Esophagus squamous epithelium (tissue), 5 donors: ENCODE measurements at regions not wholly inside any gene's neighbourhood (a gene's known extent, or its start where the extent isn't known, plus 50 kb on each side); places are given as distances from the start of the nearest gene placed in this dataset.
"Not testable (repeated sequence)": the region's sequence is repeated elsewhere in the genome, so short reads cannot be mapped to it uniquely, and the experiment has no call there.

ENCODE experiments used
- DNase-seq: peaks from one replicate; lab custom pipeline; 2025; lab: John Stamatoyannopoulos, UW
- H3K27ac ChIP-seq, 4 donors: fragments of 200-600 bp; sonication (generic); one replicate each; pipeline ENCODE4 v1.5.1; 2016 to 2019; ENCODE audit warnings: mild to moderate bottlenecking in 1 of 4
- H3K27me3 ChIP-seq, 4 donors: fragments of 200-600 bp; sonication (generic); 1 replicate in 3 of 4; 2 replicates in 1 of 4; pipeline versions ENCODE4 v1.5.1 to v1.6.0; 2017 to 2021; ENCODE audit warnings: antibody characterized with exemption in 1 of 4
- H3K36me3 ChIP-seq, 3 donors: fragments of 200-600 bp; sonication (generic); one replicate each; pipeline ENCODE4 v1.5.1; 2016 to 2019
- H3K4me1 ChIP-seq, 3 donors: fragments of 200-600 bp; sonication (generic); one replicate each; pipeline ENCODE4 v1.5.1; 2017 to 2019
- H3K4me3 ChIP-seq, 4 donors: fragments of 200-600 bp; sonication (generic); 1 replicate in 3 of 4; 2 replicates in 1 of 4; pipeline ENCODE4 v1.5.1; 2016 to 2019; ENCODE audit warnings: mild to moderate bottlenecking in 2 of 4, moderate library complexity in 1 of 4
- H3K9me3 ChIP-seq, 3 donors: fragments of 200-600 bp; sonication (generic); one replicate each; pipeline ENCODE4 v1.5.1; 2016 to 2019
- POLR2A ChIP-seq, 4 donors: fragments of 450-650 bp; IDR thresholded peaks; one replicate each; pipeline ENCODE4 v1.6.1; 2017; ENCODE audit warnings: antibody characterized with exemption in 4 of 4, mild to moderate bottlenecking in 4 of 4, moderate library complexity in 3 of 4
- WGBS, 2 donors: methylation state at CpG; one replicate each; pipeline ENCODE4 v1.1.5; 2018; 5-methylcytosine and 5-hydroxymethylcytosine counted together
- intact Hi-C: fragments of 100-400 bp; cut with DNase I; formaldehyde crosslinking; loops from one replicate; pipeline ENCODE4 v1.15.0; 2022
- TF ChIP-seq, protein P1 (sequence below), 6 experiments: fragments of 450-650 bp in 4 of 6; fragments of 200-600 bp in 2 of 6; sonication (generic) in 2 of 6; IDR thresholded peaks; one replicate each; pipeline ENCODE4 v1.5.1; 2016 to 2019; ENCODE audit warnings: antibody characterized with exemption in 6 of 6, mild to moderate bottlenecking in 4 of 6, moderate library complexity in 4 of 6
- donor health status: DM: yes; HTN: yes; CAD: no.

DNA sequence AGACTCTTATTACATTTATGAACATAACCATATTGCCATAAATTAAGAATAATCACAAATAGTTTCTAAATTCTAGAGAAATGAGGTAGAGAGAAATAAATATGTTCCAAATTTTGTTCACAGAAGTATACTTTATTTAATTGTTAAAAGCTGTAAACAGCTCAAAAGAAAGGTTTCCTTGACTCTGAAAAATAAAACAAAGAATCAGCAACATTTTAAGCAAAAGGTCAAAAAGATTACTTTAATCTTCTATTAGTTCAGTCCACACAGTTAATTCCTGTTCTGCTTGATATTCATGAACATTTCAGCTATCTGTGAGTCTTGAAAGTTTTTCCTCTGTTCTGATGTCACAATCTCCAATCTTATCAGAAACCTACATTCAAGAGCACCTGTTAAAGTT lies 197.9 kb downstream of the GJA1 start:
- TF ChIP-seq, protein P1, sequence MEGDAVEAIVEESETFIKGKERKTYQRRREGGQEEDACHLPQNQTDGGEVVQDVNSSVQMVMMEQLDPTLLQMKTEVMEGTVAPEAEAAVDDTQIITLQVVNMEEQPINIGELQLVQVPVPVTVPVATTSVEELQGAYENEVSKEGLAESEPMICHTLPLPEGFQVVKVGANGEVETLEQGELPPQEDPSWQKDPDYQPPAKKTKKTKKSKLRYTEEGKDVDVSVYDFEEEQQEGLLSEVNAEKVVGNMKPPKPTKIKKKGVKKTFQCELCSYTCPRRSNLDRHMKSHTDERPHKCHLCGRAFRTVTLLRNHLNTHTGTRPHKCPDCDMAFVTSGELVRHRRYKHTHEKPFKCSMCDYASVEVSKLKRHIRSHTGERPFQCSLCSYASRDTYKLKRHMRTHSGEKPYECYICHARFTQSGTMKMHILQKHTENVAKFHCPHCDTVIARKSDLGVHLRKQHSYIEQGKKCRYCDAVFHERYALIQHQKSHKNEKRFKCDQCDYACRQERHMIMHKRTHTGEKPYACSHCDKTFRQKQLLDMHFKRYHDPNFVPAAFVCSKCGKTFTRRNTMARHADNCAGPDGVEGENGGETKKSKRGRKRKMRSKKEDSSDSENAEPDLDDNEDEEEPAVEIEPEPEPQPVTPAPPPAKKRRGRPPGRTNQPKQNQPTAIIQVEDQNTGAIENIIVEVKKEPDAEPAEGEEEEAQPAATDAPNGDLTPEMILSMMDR (IDR thresholded peaks at IDR 0.05), result no peak
- TF ChIP-seq POLR2A (IDR thresholded peaks at IDR 0.05), result no peak
- intact Hi-C loops, result no loop called here
- H3K4me3 ChIP-seq, result no peak overlapping the region
- peaks cover 0 to 23% (median 4%) of the 10 kb centered on the region in 3 donors for H3K4me1 ChIP-seq
- peaks cover 0 to 16% (median 7%) of the 10 kb centered on the region in 3 donors for H3K9me3 ChIP-seq
- no peaks in the 10 kb centered on the region for H3K27me3 ChIP-seq
- no peak overlapping the region for H3K27ac ChIP-seq
- no peaks in the 10 kb centered on the region for H3K36me3 ChIP-seq
- DNase-seq, result no peak

DNA sequence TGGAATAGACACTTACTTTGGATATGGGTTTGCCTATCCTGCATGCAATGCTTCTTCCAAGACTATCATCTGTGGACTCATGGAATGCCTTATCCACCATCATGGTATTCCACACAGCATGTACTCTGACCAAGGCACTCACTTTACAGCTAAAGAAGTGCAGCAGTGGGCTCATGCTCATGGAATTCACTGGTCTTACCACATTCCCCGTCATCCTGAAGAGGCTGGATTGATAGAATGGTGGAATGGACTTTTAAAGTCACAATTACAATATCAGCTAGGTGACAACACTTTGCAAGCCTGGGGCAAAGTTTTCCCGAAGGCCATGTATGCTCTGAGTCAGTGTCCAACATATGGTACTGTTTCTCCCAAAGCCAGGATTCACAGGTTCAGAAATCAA lies 199.1 kb downstream of the GJA1 start:
- H3K27me3 ChIP-seq, H3K36me3 ChIP-seq, intact Hi-C loops, H3K4me3 ChIP-seq, H3K27ac ChIP-seq, DNase-seq: not testable (repeated sequence)
- H3K4me1 ChIP-seq, result peaks cover 0 to 20% (median 2%) of the 10 kb centered on the region in 3 donors
- 78 to 94% methylated on average over 2 of the region's 2 CpGs for WGBS, 2 donors
- H3K9me3 ChIP-seq, result peaks cover 0 to 16% (median 7%) of the 10 kb centered on the region in 3 donors

DNA sequence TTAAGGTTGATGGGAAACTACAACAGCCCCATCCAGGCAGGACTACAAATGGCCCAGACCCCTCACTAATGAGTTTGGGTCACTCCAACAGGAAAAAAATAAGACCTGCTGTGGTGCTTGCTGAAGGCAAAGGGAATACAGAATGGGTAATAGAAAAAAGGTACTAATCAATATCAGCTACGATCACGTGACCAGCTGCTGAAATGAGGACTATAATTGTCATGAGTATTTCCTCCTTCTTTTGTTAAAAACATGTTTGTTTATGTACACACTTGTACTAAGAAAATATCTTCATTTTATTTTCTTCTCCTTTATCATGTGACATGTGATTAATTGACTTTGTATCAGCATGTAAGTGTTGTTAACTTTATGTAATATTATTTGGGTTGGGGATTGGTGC lies 199.9 kb downstream of the GJA1 start:
- no peaks in the 10 kb centered on the region for H3K36me3 ChIP-seq
- no peak overlapping the region for H3K4me3 ChIP-seq
- H3K27me3 ChIP-seq, result no peaks in the 10 kb centered on the region
- H3K9me3 ChIP-seq, result peaks cover 0 to 16% (median 7%) of the 10 kb centered on the region in 3 donors
- H3K27ac ChIP-seq, result no peak overlapping the region
- intact Hi-C loops, result no loop called here
- TF ChIP-seq, protein P1 (IDR thresholded peaks at IDR 0.05), result no peak
- no peak for TF ChIP-seq POLR2A (IDR thresholded peaks at IDR 0.05)
- WGBS, 2 donors, result 88 to 98% methylated on average over 2 of the region's 2 CpGs
- peaks cover 0 to 12% (median 0%) of the 10 kb centered on the region in 3 donors for H3K4me1 ChIP-seq
- no peak for DNase-seq

DNA sequence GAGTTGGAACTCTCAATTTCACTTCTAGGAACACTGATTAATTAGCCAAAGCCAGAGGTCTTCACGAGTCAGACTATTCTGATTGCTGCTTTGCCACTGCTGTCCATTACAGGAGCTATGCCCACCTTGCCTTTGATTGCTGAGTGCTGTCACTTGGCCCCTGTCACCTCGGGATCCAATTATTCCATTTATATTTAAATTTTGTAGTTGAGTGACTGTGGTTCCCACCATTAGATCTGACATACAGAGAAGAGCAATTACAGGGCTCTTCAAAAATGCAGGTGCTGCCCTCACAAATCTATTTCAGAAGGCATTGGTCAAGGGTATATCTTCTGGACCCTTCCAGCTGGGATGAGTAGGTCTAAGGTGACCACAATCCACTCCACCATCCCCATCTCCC lies 200.8 kb downstream of the GJA1 start:
- intact Hi-C loops, DNase-seq, H3K4me3 ChIP-seq, H3K4me1 ChIP-seq, H3K27ac ChIP-seq, H3K27me3 ChIP-seq, H3K36me3 ChIP-seq: not testable (repeated sequence)
- 55 to 63% methylated on average over 2 of the region's 2 CpGs for WGBS, 2 donors
- H3K9me3 ChIP-seq, result peaks cover 0 to 16% (median 7%) of the 10 kb centered on the region in 3 donors

DNA sequence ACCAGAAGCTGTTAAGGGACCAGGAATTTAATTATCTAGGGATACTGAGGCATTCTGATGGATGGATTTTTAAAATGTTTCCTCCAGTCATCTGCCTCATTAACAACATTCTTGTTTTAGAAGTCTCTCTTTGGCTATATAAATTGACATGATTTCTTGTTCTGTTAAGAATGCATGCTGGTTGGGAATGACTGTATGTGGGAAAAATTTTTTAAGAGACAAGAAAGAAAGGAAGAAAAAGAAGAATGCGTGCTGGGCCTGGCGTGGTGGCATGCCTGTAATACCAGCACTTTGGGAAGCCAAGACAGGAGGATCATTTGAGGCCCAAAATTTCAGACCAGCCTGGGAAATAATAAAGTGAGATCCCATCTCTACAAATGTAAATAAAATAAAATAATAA lies 203.6 kb downstream of the GJA1 start:
- no peak for DNase-seq
- Histone ChIP-seq H3K36me3 (no peaks in the 10 kb centered on the region), H3K9me3 (peaks cover 0 to 22% (median 0%) of the 10 kb centered on the region in 3 donors), H3K27ac (no peak overlapping the region), H3K27me3 (no peaks in the 10 kb centered on the region), H3K4me3 (no peak overlapping the region), H3K4me1 (no peaks in the 10 kb centered on the region)
- no peak for TF ChIP-seq POLR2A (IDR thresholded peaks at IDR 0.05)
- TF ChIP-seq, protein P1 (IDR thresholded peaks at IDR 0.05), result no peak
- WGBS, 2 donors, result 84 to 98% methylated on average over 2 of the region's 2 CpGs
- intact Hi-C loops, result no loop called here

DNA sequence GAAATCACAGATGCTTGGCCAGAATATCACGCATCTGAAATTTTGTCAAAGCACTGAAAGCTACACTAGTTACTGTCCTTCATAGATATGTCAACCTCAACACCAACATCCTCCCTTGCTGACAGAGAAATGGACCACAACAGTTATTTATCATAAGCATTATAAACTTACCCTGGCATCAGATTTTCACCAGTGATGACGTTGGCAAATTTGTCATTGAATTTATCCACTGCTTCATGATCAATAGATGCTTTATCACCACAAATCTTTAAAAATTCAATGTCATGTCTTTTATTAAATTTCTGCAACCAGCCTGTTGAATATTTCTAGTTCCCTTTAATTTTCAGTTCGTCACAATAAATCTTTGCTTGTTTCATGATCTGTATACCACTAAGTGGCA lies 205.7 kb downstream of the GJA1 start:
- H3K4me3 ChIP-seq, result no peak overlapping the region
- no peak for DNase-seq
- TF ChIP-seq, protein P1 (IDR thresholded peaks at IDR 0.05), result no peak
- TF ChIP-seq POLR2A (IDR thresholded peaks at IDR 0.05), result no peak
- no peaks in the 10 kb centered on the region for H3K27me3 ChIP-seq
- whole genome bisulfite sequencing, 2 donors, result 72 to 89% methylated on average over 3 of the region's 3 CpGs
- peaks cover 0 to 16% (median 0%) of the 10 kb centered on the region in 3 donors for H3K9me3 ChIP-seq
- intact Hi-C loops, result no loop called here
- no peak overlapping the region for H3K27ac ChIP-seq
- no peaks in the 10 kb centered on the region for H3K4me1 ChIP-seq
- H3K36me3 ChIP-seq, result no peaks in the 10 kb centered on the region
